Thoracic aorta (tissue), 2 donors: ENCODE measurements at regions not wholly inside any gene's neighbourhood (a gene's known extent, or its start where the extent isn't known, plus 50 kb on each side); places are given as distances from the start of the nearest gene placed in this dataset.
"Not testable (repeated sequence)": the region's sequence is repeated elsewhere in the genome, so short reads cannot be mapped to it uniquely, and the experiment has no call there.

ENCODE experiments used
- ATAC-seq: fragments of 150-250 bp; one replicate; pipeline ENCODE4 v1.8.0; 2017; ENCODE audit warnings: low read depth; ENCODE audit not compliant: insufficient number of reproducible peaks, low FRiP score
- DNase-seq: peaks from one replicate; pipeline ENCODE4 v3.0.0-alpha.2; 2020; ENCODE audit warnings: low spot score
- H3K27ac ChIP-seq, 2 donors: fragments of 200-600 bp; sonication (generic); 1 replicate in 1 of 2; 2 replicates in 1 of 2; pipeline ENCODE4 v1.5.1; 2016; ENCODE audit warnings: mild to moderate bottlenecking in 2 of 2, moderate library complexity in 2 of 2
- H3K27me3 ChIP-seq: fragments of 200-600 bp; sonication (generic); replicated peaks from 2 replicates; pipeline ENCODE4 v1.6.0; 2016; ENCODE audit warnings: mild to moderate bottlenecking; ENCODE audit not compliant: insufficient read depth
- H3K36me3 ChIP-seq: fragments of 200-600 bp; sonication (generic); one replicate; pipeline ENCODE4 v1.5.1; 2016
- H3K4me1 ChIP-seq, 2 donors: fragments of 200-600 bp; sonication (generic); 1 replicate in 1 of 2; 2 replicates in 1 of 2; pipeline versions ENCODE4 v1.5.1 to v1.6.0; 2016; ENCODE audit warnings: low read depth in 2 of 2, mild to moderate bottlenecking in 1 of 2; ENCODE audit not compliant: control insufficient read depth in 1 of 2
- H3K4me3 ChIP-seq: fragments of 200-600 bp; sonication (generic); 2 replicates; pipeline ENCODE4 v1.5.1; 2016; ENCODE audit warnings: mild to moderate bottlenecking
- H3K9me3 ChIP-seq: fragments of 200-600 bp; sonication (generic); 2 replicates; pipeline ENCODE4 v1.5.1; 2016
- TF ChIP-seq, protein P1 (sequence below): fragments of 200-600 bp; sonication (generic); IDR thresholded peaks from one replicate; pipeline ENCODE4 v1.5.1; 2019; ENCODE audit warnings: antibody characterized with exemption

DNA sequence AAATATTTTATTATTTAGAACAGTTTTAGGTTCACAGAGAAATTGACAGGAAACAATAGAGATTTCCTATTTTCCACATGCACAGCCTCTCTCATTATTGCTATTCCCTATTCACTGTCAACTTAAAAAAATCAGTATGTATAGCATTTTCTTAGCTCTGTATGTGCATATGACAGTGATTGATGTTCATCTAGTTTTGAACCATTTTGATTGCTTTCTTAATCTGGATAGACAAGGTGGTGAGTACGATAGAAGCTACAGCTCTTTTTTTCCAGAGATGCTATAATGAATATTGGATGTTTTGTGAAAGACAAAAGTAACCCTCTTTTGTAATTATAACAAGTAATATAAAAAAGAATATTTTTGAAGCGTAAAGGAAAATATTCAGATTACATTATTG is 201.2 kb upstream of the ARRDC3 start:
- Histone ChIP-seq H3K27ac (no peak overlapping the region), H3K4me3 (no peak overlapping the region), H3K27me3 (no peaks in the 10 kb centered on the region), H3K36me3 (no peaks in the 10 kb centered on the region), H3K4me1 (no peaks in the 10 kb centered on the region), H3K9me3 (no peaks in the 10 kb centered on the region)
- TF ChIP-seq, protein P1, sequence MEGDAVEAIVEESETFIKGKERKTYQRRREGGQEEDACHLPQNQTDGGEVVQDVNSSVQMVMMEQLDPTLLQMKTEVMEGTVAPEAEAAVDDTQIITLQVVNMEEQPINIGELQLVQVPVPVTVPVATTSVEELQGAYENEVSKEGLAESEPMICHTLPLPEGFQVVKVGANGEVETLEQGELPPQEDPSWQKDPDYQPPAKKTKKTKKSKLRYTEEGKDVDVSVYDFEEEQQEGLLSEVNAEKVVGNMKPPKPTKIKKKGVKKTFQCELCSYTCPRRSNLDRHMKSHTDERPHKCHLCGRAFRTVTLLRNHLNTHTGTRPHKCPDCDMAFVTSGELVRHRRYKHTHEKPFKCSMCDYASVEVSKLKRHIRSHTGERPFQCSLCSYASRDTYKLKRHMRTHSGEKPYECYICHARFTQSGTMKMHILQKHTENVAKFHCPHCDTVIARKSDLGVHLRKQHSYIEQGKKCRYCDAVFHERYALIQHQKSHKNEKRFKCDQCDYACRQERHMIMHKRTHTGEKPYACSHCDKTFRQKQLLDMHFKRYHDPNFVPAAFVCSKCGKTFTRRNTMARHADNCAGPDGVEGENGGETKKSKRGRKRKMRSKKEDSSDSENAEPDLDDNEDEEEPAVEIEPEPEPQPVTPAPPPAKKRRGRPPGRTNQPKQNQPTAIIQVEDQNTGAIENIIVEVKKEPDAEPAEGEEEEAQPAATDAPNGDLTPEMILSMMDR: no peak
- ATAC-seq: no peak
- no peak for DNase-seq

DNA sequence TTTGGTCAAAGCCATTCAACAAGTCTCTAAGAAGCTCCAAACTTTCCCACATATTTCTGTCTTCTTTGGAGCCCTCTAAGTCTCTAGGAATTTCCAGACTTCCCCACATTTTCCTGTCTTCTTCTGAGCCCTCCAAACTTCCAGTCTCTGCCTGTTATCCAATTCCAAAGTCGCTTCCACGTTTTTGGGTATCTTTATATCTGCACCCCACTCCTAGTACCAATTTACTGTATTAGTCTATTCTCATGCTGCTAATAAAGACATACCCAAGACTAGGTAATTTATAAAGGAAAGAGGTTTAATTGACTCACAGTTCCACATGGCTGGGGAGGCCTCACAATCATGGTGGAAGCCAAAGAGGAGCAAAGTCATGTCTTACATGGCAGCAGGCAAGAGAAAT is 182.9 kb upstream of the ARRDC3 start:
- not testable (repeated sequence) for H3K27me3 ChIP-seq, H3K36me3 ChIP-seq, H3K4me3 ChIP-seq, DNase-seq, H3K9me3 ChIP-seq, ATAC-seq, H3K27ac ChIP-seq
- peaks cover 7 to 15% of the 10 kb centered on the region in 2 donors for H3K4me1 ChIP-seq

DNA sequence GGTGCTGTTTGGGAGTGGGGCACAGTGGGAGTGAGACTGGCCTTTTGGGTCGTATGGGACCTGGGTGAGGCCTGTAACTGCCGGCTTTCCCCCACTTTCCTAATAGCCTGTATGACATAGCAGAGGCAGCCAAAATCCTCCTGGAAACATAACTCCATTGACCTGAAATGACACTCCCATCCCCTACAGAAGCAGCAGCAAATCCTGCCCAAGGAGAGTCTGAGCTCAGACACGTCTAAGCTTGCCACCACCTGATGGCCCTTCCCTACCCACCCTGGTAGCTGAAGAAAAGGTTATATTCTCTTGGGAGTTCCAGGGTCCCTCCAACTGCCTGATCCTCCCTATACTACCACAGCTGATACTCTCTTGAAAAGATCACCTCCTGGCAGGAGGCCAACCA is 179.8 kb upstream of the ARRDC3 start:
- TF ChIP-seq, protein P1: no peak
- Histone ChIP-seq H3K36me3 (no peaks in the 10 kb centered on the region), H3K27me3 (no peaks in the 10 kb centered on the region), H3K4me1 (peaks cover 7 to 15% of the 10 kb centered on the region in 2 donors), H3K9me3 (no peaks in the 10 kb centered on the region), H3K4me3 (no peak overlapping the region), H3K27ac (no peak overlapping the region)
- DNase-seq (no peak), ATAC-seq (no peak)

DNA sequence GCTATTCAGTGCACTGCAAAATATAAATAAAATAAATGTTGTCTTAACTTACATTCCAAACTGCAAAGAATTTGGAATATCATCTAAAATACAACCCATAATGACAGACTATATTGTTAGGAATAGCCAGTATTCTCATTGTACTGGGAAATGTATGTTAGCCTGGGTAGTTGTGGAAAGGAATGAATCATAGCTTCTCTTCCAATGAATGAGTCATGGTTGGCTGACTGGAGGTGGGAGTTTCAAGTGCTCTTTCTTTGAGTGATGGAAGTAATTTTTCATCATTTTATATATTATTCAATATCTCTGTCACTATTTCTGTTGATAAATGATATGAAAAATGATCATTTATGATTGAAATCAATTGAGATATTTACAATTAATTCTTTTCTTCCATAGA is 158.6 kb upstream of the ARRDC3 start:
- TF ChIP-seq, protein P1: no peak
- no peak for ATAC-seq

DNA sequence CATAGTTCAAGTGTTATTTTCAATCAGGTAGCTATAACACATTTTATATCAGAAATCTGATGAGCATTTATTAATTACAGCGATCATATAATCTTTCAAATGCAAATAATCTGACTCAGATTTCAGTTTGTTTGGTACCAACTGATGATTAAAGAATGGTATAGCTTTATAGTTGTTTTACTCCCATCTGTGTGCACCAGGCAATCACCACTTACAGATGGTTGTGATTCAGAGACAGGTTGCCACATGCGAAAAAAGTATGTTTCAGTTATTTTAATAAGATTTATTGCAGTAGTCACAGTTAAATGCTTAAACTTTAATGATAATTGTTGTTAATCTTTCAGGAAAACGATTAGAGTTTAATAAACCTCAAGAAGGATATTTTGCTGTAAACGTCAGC is 155.1 kb upstream of the ARRDC3 start:
- Histone ChIP-seq H3K27me3 (no peaks in the 10 kb centered on the region), H3K36me3 (no peaks in the 10 kb centered on the region), H3K9me3 (no peaks in the 10 kb centered on the region), H3K4me1 (no peaks in the 10 kb centered on the region), H3K4me3 (no peak overlapping the region), H3K27ac (no peak overlapping the region)
- TF ChIP-seq, protein P1: no peak
- no peak for DNase-seq
- ATAC-seq: no peak

More for the DNA sequence above, 158.6 kb upstream of the ARRDC3 start:
- no peak overlapping the region for H3K27ac ChIP-seq
- no peak overlapping the region for H3K4me3 ChIP-seq
- H3K36me3 ChIP-seq: no peaks in the 10 kb centered on the region
- no peaks in the 10 kb centered on the region for H3K27me3 ChIP-seq
- no peaks in the 10 kb centered on the region for H3K9me3 ChIP-seq
- DNase-seq: no peak
- H3K4me1 ChIP-seq: no peaks in the 10 kb centered on the region

DNA sequence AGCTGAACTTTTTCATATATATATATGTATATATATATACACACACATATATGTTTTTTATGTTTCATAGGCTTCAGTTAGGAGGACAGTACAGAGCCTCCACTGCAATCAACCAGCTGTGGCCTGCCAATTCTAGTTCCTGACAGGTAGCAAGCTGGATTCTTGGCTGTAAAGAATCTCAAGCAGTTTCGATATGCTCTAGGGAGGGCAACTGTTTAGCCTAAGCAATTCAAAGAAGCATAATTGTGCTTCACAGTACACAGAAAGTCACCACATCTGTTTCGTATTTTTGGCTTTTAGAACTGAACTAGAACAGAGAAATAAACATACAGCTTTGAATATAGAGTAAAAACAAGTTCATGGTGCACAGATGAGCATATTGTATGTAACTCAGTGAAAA is 152.4 kb upstream of the ARRDC3 start:
- H3K27ac ChIP-seq: no peak overlapping the region
- no peaks in the 10 kb centered on the region for H3K27me3 ChIP-seq
- no peaks in the 10 kb centered on the region for H3K9me3 ChIP-seq
- H3K4me3 ChIP-seq: no peak overlapping the region
- no peak for ATAC-seq
- H3K36me3 ChIP-seq: no peaks in the 10 kb centered on the region
- TF ChIP-seq, protein P1: no peak
- H3K4me1 ChIP-seq: peaks cover under 1 to 18% of the 10 kb centered on the region in 2 donors
- DNase-seq: no peak
